ENCODE measurements at regions not wholly inside any gene's neighbourhood (a gene's known extent, or its start where the extent isn't known, plus 50 kb on each side); places are given as distances from the start of the nearest gene placed in this dataset.

DNA sequence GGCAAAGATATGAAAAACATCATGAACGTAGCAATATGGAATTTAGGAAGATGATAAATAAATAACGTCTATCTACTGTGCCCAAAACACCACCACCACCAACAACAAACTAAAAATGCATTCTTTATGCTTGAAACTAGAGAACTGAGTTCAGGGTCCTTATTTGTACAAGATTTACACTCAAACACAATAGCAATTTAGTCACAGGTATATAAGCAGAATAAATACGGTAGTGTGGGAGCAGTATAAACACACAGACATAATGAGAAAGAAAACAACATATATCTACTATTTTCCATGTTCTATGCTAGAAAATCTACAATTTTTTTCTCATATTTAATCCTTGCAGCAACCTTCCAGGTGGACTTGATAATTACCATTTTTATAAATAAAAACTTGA lies 64.3 kb downstream of the ARL4A start:
- ChIA-PET POLR2A (no interaction called here), SMC1A (ENCODE audit: uncharacterized antibody, unreplicated experiment) (no interaction called here), CTCF (no interaction called here), RAD21 (ENCODE audit: unreplicated experiment) (no interaction called here)
- no peak for FAIRE-seq
- Histone ChIP-seq H3K4me2 (ENCODE audit: control insufficient read depth, insufficient read depth) (no peak overlapping the region), H3K9ac (ENCODE audit: control insufficient read depth, insufficient read depth, low read length) (no peak overlapping the region), H3K27ac (ENCODE audit: control insufficient read depth, insufficient read depth) (no peak overlapping the region), H2AFZ (ENCODE audit: control insufficient read depth, low read depth, low read length) (no peak overlapping the region), H3K9me3 (replicated peaks; ENCODE audit: control insufficient read depth, insufficient read depth, low read length) (no peaks in the 10 kb centered on the region), H3K36me3 (ENCODE audit: control insufficient read depth in 2 of 2, insufficient read depth in 2 of 2, low read length in 1 of 2) (no peaks in the 10 kb centered on the region), H3K4me3 (no peak overlapping the region), H3K27me3 (replicated peaks in 1 of 2; ENCODE audit: control insufficient read depth in 2 of 2, insufficient read depth in 2 of 2, low read length in 1 of 2) (no peaks in the 10 kb centered on the region), H3K79me2 (ENCODE audit: control insufficient read depth, insufficient read depth, low read length) (no peaks in the 10 kb centered on the region), H3K4me1 (ENCODE audit: control insufficient read depth, insufficient read depth, low read length) (no peaks in the 10 kb centered on the region), H4K20me1 (ENCODE audit: control insufficient read depth, insufficient read depth) (no peaks in the 10 kb centered on the region)
- DNase-seq (ENCODE audit: low read depth, low spot score) = no peak
- intact Hi-C loops (cut with micrococcal nuclease; ENCODE audit: unreplicated experiment) = no loop called here
- TF ChIP-seq, protein P1, sequence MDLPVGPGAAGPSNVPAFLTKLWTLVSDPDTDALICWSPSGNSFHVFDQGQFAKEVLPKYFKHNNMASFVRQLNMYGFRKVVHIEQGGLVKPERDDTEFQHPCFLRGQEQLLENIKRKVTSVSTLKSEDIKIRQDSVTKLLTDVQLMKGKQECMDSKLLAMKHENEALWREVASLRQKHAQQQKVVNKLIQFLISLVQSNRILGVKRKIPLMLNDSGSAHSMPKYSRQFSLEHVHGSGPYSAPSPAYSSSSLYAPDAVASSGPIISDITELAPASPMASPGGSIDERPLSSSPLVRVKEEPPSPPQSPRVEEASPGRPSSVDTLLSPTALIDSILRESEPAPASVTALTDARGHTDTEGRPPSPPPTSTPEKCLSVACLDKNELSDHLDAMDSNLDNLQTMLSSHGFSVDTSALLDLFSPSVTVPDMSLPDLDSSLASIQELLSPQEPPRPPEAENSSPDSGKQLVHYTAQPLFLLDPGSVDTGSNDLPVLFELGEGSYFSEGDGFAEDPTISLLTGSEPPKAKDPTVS (IDR thresholded peaks at IDR 0.05; ENCODE audit: low read depth, low read length) = no peak
- TF ChIP-seq GATAD2B (conservative IDR thresholded peaks at IDR 0.05; ENCODE audit: low read depth) = no peak
- no peak for ATAC-seq
- WGBS (ENCODE audit: insufficient coverage, insufficient replicate concordance, low lambda C conversion rate, missing lambda C conversion rate) = 19% methylated on average over 3 of the region's 3 CpGs
- no TSS peak for BruUV-seq (replicated peaks)
- in situ Hi-C loops (cut with MboI) = no loop called here

DNA sequence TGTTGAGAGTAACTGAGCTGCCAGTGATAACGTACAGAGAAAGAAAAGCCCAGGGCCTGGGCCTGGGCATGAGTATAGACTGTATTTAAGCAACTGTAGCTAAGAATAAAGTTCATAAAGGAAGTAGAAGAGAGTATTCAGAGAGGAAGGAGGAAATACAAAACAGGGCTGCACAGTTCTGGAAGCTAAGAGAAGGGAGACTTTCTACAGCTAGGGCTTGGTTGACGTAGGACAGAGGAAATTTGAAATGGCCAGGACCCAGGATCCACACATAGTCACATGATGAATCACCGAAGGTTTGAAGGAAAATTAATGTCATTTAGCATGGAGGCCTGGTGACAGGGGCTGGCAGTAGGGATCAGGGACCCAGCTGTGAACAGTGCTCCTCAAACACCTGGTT lies 66.7 kb downstream of the ARL4A start:
- BruUV-seq (replicated peaks) = no TSS peak

More for the DNA sequence above, 66.7 kb downstream of the ARL4A start:
- no peak for ATAC-seq
- H3K9ac ChIP-seq (ENCODE audit: control insufficient read depth, insufficient read depth, low read length) = no peak overlapping the region
- intact Hi-C loops (cut with micrococcal nuclease; ENCODE audit: unreplicated experiment) = no loop called here
- H2AFZ ChIP-seq (ENCODE audit: control insufficient read depth, low read depth, low read length) = no peak overlapping the region
- FAIRE-seq = no peak
- TF ChIP-seq, protein P2, sequence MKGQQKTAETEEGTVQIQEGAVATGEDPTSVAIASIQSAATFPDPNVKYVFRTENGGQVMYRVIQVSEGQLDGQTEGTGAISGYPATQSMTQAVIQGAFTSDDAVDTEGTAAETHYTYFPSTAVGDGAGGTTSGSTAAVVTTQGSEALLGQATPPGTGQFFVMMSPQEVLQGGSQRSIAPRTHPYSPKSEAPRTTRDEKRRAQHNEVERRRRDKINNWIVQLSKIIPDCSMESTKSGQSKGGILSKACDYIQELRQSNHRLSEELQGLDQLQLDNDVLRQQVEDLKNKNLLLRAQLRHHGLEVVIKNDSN (IDR thresholded peaks at IDR 0.05; ENCODE audit: borderline replicate concordance, extremely low read length, insufficient read depth, low read depth, low read length) = no peak
- TF ChIP-seq ETV6 (conservative IDR thresholded peaks at IDR 0.05 in 1 of 2, IDR thresholded peaks at IDR 0.05 in 1 of 2; ENCODE audit: borderline replicate concordance in 1 of 2, low read depth in 1 of 2) (no peak), TAF1 (IDR thresholded peaks at IDR 0.05; ENCODE audit: borderline replicate concordance, low read depth, low read length) (no peak), ASH2L (IDR thresholded peaks at IDR 0.05; ENCODE audit: borderline replicate concordance, low read depth) (no peak), NFYA (IDR thresholded peaks at IDR 0.05; ENCODE audit: borderline replicate concordance, low read depth, low read length) (no peak)
- TF ChIP-seq, protein P3, sequence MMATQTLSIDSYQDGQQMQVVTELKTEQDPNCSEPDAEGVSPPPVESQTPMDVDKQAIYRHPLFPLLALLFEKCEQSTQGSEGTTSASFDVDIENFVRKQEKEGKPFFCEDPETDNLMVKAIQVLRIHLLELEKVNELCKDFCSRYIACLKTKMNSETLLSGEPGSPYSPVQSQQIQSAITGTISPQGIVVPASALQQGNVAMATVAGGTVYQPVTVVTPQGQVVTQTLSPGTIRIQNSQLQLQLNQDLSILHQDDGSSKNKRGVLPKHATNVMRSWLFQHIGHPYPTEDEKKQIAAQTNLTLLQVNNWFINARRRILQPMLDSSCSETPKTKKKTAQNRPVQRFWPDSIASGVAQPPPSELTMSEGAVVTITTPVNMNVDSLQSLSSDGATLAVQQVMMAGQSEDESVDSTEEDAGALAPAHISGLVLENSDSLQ (IDR thresholded peaks at IDR 0.05) = no peak
- in situ Hi-C loops (cut with MboI) = no loop called here
- H3K27ac ChIP-seq (ENCODE audit: control insufficient read depth, insufficient read depth) = no peak overlapping the region
- no peak for DNase-seq (ENCODE audit: low read depth, low spot score)
- H3K36me3 ChIP-seq (ENCODE audit: control insufficient read depth in 2 of 2, insufficient read depth in 2 of 2, low read length in 1 of 2) = no peaks in the 10 kb centered on the region
- H3K4me2 ChIP-seq (ENCODE audit: control insufficient read depth, insufficient read depth) = no peak overlapping the region
- ChIA-PET SMC1A (ENCODE audit: uncharacterized antibody, unreplicated experiment) (no interaction called here), RAD21 (ENCODE audit: unreplicated experiment) (no interaction called here), CTCF (no interaction called here), POLR2A (no interaction called here)
- no peaks in the 10 kb centered on the region for H3K79me2 ChIP-seq (ENCODE audit: control insufficient read depth, insufficient read depth, low read length)
- H3K27me3 ChIP-seq (replicated peaks in 1 of 2; ENCODE audit: control insufficient read depth in 2 of 2, insufficient read depth in 2 of 2, low read length in 1 of 2) = no peaks in the 10 kb centered on the region
- no peaks in the 10 kb centered on the region for H3K4me1 ChIP-seq (ENCODE audit: control insufficient read depth, insufficient read depth, low read length)
- WGBS (ENCODE audit: insufficient coverage, insufficient replicate concordance, low lambda C conversion rate, missing lambda C conversion rate) = 10% methylated on average over 3 of the region's 3 CpGs
- H4K20me1 ChIP-seq (ENCODE audit: control insufficient read depth, insufficient read depth) = no peaks in the 10 kb centered on the region
- no peak overlapping the region for H3K4me3 ChIP-seq
- no peaks in the 10 kb centered on the region for H3K9me3 ChIP-seq (replicated peaks; ENCODE audit: control insufficient read depth, insufficient read depth, low read length)

Data from GM12878 (cell line).